Neural cell (in vitro differentiated cells): ENCODE measurements at regions not wholly inside any gene's neighbourhood (a gene's known extent, or its start where the extent isn't known, plus 50 kb on each side); places are given as distances from the start of the nearest gene placed in this dataset.

Source experiments
- H2AFZ ChIP-seq: fragments of 200-600, 300-800 bp; sonication (generic), shearing (Covaris generic); 2 replicates; pipeline ENCODE4 v1.6.0; 2014; ENCODE audit warnings: low read depth, mild to moderate bottlenecking, antibody characterized with exemption, low read length, moderate library complexity
- H3F3A ChIP-seq: fragments of 200-600 bp; shearing (Covaris generic); 2 replicates; pipeline ENCODE4 v1.6.1; 2016; ENCODE audit warnings: mild to moderate bottlenecking, moderate library complexity, mixed read lengths, antibody characterized with exemption, low read length; ENCODE audit not compliant: insufficient read depth, poor library complexity, severe bottlenecking
- H3K27ac ChIP-seq: fragments of 200-600, 300-800 bp; sonication (generic), shearing (Covaris generic); 2 replicates; pipeline ENCODE4 v1.5.1; 2014; ENCODE audit warnings: mild to moderate bottlenecking, low read length, moderate library complexity
- H3K27me3 ChIP-seq: fragments of 300-800, 200-600 bp; sonication (generic), shearing (Covaris generic); 2 replicates; pipeline ENCODE4 v1.6.0; 2014; ENCODE audit warnings: mild to moderate bottlenecking, low read depth, low read length, moderate library complexity; ENCODE audit not compliant: insufficient read depth
- H3K36me3 ChIP-seq: fragments of 300-800, 200-600 bp; sonication (generic), shearing (Covaris generic); 2 replicates; pipeline ENCODE4 v1.5.1; 2014; ENCODE audit warnings: mild to moderate bottlenecking, antibody characterized with exemption, low read length, moderate library complexity; ENCODE audit not compliant: insufficient read depth
- H3K4me2 ChIP-seq: fragments of 300-800, 200-600 bp; sonication (generic), shearing (Covaris generic); 2 replicates; pipeline ENCODE4 v1.6.0; 2014; ENCODE audit warnings: mild to moderate bottlenecking, low read length
- H3K4me3 ChIP-seq: fragments of 300-800, 200-600 bp; sonication (generic), shearing (Covaris generic); 2 replicates; pipeline ENCODE4 v1.5.1; 2014; ENCODE audit warnings: mild to moderate bottlenecking, low read length, moderate library complexity
- H3K79me2 ChIP-seq: fragments of 200-600 bp; shearing (Covaris generic); replicated peaks from 2 replicates; pipeline ENCODE4 v1.6.0; 2014; ENCODE audit warnings: mild to moderate bottlenecking, low read length, moderate library complexity; ENCODE audit not compliant: insufficient read depth
- H3K9ac ChIP-seq: fragments of 300-800, 200-600 bp; sonication (generic), shearing (Covaris generic); 2 replicates; pipeline ENCODE4 v1.6.1; 2016; ENCODE audit warnings: mild to moderate bottlenecking, low read length, mixed read lengths
- H3K9me2 ChIP-seq: fragments of 200-600 bp; shearing (Covaris generic); 2 replicates; pipeline ENCODE4 v1.6.1; 2016; ENCODE audit warnings: mild to moderate bottlenecking, low read length, mixed read lengths; ENCODE audit not compliant: insufficient read depth
- H3K9me3 ChIP-seq: fragments of 200-600, 300-800 bp; sonication (generic), shearing (Covaris generic); 2 replicates; pipeline ENCODE4 v1.6.1; 2016; ENCODE audit warnings: mild to moderate bottlenecking, mixed run types, low read length, moderate library complexity, mixed read lengths
- H4K20me1 ChIP-seq: fragments of 200-600 bp; shearing (Covaris generic); 2 replicates; pipeline ENCODE4 v1.6.1; 2016; ENCODE audit warnings: mild to moderate bottlenecking, mixed run types; ENCODE audit not compliant: insufficient read depth
- EP300 ChIP-seq: fragments of 450-650 bp; conservative IDR thresholded peaks from 2 replicates; pipeline ENCODE4 v1.6.1; 2014; ENCODE audit warnings: antibody characterized with exemption, mild to moderate bottlenecking, moderate library complexity; ENCODE audit not compliant: poor library complexity, severe bottlenecking
- EZH2 ChIP-seq: fragments of 200-600, 300-800 bp; shearing (Covaris generic), sonication (generic); IDR thresholded peaks from 2 replicates; pipeline ENCODE4 v1.6.1; 2014; ENCODE audit warnings: antibody characterized with exemption, low read length, borderline replicate concordance, mild to moderate bottlenecking; ENCODE audit not compliant: insufficient read depth, poor library complexity, severe bottlenecking
- MXI1 ChIP-seq: fragments of 450-650 bp; conservative IDR thresholded peaks from 2 replicates; pipeline ENCODE4 v1.6.1; 2014; ENCODE audit warnings: antibody characterized with exemption, mild to moderate bottlenecking; ENCODE audit not compliant: poor library complexity, severe bottlenecking
- POLR2AphosphoS5 ChIP-seq: IDR thresholded peaks from 2 replicates; pipeline ENCODE4 v1.6.1; 2012
- RAD21 ChIP-seq: fragments of 450-650 bp; conservative IDR thresholded peaks from 2 replicates; pipeline ENCODE4 v1.6.1; 2014; ENCODE audit warnings: antibody characterized with exemption, mild to moderate bottlenecking, moderate library complexity
- SMC3 ChIP-seq: fragments of 450-650 bp; conservative IDR thresholded peaks from 2 replicates; pipeline ENCODE4 v1.6.1; 2014; ENCODE audit warnings: antibody characterized with exemption, mild to moderate bottlenecking, moderate library complexity; ENCODE audit not compliant: poor library complexity
- TAF1 ChIP-seq: IDR thresholded peaks from 2 replicates; pipeline ENCODE4 v1.6.1; 2012; ENCODE audit warnings: low read depth
- TF ChIP-seq, protein P1 (sequence below): IDR thresholded peaks from 2 replicates; pipeline ENCODE4 v1.6.1; 2012; ENCODE audit warnings: borderline replicate concordance
- TF ChIP-seq, protein P2 (sequence below): fragments of 450-650 bp; IDR thresholded peaks from 2 replicates; pipeline ENCODE4 v1.5.1; 2014; ENCODE audit warnings: antibody characterized with exemption, mild to moderate bottlenecking, moderate library complexity; ENCODE audit not compliant: poor library complexity, severe bottlenecking

DNA sequence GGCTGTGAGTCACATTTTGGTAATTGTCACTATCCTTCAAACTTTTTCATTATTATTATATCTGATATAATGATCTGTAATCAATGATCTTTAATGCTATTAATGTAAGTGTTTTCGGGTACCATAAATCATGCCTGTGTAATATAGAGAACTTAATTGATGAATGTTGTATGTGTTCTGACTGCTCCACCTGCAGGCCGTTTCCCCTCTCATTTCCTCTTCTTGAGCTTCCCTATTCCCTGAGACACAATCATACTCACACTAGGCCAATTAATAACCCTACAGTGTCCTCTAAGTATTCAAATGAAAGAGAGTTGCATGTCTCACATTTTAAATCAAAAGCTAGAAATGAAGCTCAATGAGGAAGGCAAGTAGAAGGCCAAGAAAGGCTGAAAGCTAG, 420.9 kb upstream of the SGCD start:
- Histone ChIP-seq H3K9ac (no peak overlapping the region), H4K20me1 (no peaks in the 10 kb centered on the region), H3F3A (no peaks in the 10 kb centered on the region), H3K27me3 (no peaks in the 10 kb centered on the region), H3K36me3 (no peaks in the 10 kb centered on the region), H3K9me2 (no peaks in the 10 kb centered on the region), H3K9me3 (no peaks in the 10 kb centered on the region), H3K79me2 (no peaks in the 10 kb centered on the region), H3K4me2 (no peak overlapping the region), H3K27ac (no peak overlapping the region), H2AFZ (no peak overlapping the region), H3K4me3 (no peak overlapping the region)
- TF ChIP-seq EP300 = no peak
- no peak for TF ChIP-seq POLR2AphosphoS5
- TF ChIP-seq, protein P1, sequence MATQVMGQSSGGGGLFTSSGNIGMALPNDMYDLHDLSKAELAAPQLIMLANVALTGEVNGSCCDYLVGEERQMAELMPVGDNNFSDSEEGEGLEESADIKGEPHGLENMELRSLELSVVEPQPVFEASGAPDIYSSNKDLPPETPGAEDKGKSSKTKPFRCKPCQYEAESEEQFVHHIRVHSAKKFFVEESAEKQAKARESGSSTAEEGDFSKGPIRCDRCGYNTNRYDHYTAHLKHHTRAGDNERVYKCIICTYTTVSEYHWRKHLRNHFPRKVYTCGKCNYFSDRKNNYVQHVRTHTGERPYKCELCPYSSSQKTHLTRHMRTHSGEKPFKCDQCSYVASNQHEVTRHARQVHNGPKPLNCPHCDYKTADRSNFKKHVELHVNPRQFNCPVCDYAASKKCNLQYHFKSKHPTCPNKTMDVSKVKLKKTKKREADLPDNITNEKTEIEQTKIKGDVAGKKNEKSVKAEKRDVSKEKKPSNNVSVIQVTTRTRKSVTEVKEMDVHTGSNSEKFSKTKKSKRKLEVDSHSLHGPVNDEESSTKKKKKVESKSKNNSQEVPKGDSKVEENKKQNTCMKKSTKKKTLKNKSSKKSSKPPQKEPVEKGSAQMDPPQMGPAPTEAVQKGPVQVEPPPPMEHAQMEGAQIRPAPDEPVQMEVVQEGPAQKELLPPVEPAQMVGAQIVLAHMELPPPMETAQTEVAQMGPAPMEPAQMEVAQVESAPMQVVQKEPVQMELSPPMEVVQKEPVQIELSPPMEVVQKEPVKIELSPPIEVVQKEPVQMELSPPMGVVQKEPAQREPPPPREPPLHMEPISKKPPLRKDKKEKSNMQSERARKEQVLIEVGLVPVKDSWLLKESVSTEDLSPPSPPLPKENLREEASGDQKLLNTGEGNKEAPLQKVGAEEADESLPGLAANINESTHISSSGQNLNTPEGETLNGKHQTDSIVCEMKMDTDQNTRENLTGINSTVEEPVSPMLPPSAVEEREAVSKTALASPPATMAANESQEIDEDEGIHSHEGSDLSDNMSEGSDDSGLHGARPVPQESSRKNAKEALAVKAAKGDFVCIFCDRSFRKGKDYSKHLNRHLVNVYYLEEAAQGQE = no peak

DNA sequence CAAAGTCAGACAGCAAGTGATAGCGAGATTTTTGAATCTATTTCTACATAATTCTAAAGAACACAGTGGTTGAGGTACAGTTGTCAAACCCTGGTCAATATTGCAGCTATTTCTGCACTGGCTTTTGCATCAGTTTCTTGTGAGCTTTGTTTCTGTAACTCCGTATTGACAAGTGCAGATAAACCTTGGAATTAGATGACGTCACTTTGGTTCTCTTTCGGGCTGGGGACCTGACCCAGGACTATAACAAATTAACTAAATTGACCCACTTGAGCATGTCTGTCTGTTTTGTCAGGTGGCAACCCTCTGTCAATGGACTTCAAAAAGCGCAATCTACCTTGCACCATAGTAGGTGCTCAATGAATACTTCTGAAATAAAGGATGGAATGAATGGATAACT, 418.4 kb upstream of the SGCD start:
- Histone ChIP-seq H3K4me3 (no peak overlapping the region), H3F3A (no peaks in the 10 kb centered on the region), H2AFZ (no peak overlapping the region), H3K27me3 (no peaks in the 10 kb centered on the region), H3K27ac (no peak overlapping the region), H3K9me3 (no peaks in the 10 kb centered on the region), H4K20me1 (no peaks in the 10 kb centered on the region), H3K4me2 (no peak overlapping the region), H3K9ac (no peak overlapping the region), H3K79me2 (no peaks in the 10 kb centered on the region), H3K9me2 (no peaks in the 10 kb centered on the region), H3K36me3 (no peaks in the 10 kb centered on the region)
- TF ChIP-seq EZH2 (no peak), SMC3 (no peak), RAD21 (no peak), MXI1 (no peak), EP300 (no peak), POLR2AphosphoS5 (no peak), TAF1 (no peak)
- TF ChIP-seq, protein P1 = no peak
- TF ChIP-seq, protein P2, sequence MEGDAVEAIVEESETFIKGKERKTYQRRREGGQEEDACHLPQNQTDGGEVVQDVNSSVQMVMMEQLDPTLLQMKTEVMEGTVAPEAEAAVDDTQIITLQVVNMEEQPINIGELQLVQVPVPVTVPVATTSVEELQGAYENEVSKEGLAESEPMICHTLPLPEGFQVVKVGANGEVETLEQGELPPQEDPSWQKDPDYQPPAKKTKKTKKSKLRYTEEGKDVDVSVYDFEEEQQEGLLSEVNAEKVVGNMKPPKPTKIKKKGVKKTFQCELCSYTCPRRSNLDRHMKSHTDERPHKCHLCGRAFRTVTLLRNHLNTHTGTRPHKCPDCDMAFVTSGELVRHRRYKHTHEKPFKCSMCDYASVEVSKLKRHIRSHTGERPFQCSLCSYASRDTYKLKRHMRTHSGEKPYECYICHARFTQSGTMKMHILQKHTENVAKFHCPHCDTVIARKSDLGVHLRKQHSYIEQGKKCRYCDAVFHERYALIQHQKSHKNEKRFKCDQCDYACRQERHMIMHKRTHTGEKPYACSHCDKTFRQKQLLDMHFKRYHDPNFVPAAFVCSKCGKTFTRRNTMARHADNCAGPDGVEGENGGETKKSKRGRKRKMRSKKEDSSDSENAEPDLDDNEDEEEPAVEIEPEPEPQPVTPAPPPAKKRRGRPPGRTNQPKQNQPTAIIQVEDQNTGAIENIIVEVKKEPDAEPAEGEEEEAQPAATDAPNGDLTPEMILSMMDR = no peak
